B cell (primary cell): ENCODE measurements at regions not wholly inside any gene's neighbourhood (a gene's known extent, or its start where the extent isn't known, plus 50 kb on each side); places are given as distances from the start of the nearest gene placed in this dataset.

Source experiments
- ATAC-seq: fragments of 200-7000 bp; cut with Tn5 transposase; one replicate; pipeline ENCODE4 v1.10.0; 2021; ENCODE audit warnings: low read depth, mild to moderate bottlenecking, moderate number of reproducible peaks, moderate library complexity
- CTCF ChIA-PET: fragments of 350-600 bp; sonication (Branson Sonifier 250); formaldehyde crosslinking; loops from one replicate; lab custom pipeline; 2021; ENCODE audit warnings: antibody characterized with exemption, inconsistent platforms; lab: Charles Lee
- POLR2A ChIA-PET: fragments of 350-600 bp; sonication (Branson Sonifier 250); formaldehyde crosslinking; loops from one replicate; lab custom pipeline; 2021; ENCODE audit warnings: antibody characterized with exemption; lab: Charles Lee
- DNase-seq: peaks from one replicate; pipeline ENCODE4 v3.0.0; 2013
- H2AFZ ChIP-seq: 2 replicates; pipeline ENCODE4 v1.6.1; 2012; ENCODE audit warnings: mild to moderate bottlenecking, low read depth, low read length; ENCODE audit not compliant: insufficient read depth, poor library complexity, severe bottlenecking
- H3K27ac ChIP-seq, 2 donors: 1 replicate in 1 of 2; 2 replicates in 1 of 2; pipeline ENCODE4 v1.5.1; 2012 to 2013; ENCODE audit warnings: low read length in 2 of 2, mild to moderate bottlenecking in 2 of 2, moderate library complexity in 1 of 2
- H3K27me3 ChIP-seq, 4 experiments: fragments of 200-600 bp in 1 of 4; sonication (generic) in 1 of 4; replicated peaks in 1 of 4; 1 replicate in 2 of 4; 2 replicates in 2 of 4; pipeline versions ENCODE4 v1.6.1 to v1.7.0; 2013 to 2016; ENCODE audit warnings: low read length in 3 of 4, mild to moderate bottlenecking in 2 of 4, mixed read lengths in 1 of 4, moderate library complexity in 1 of 4; ENCODE audit not compliant: insufficient read depth in 4 of 4, control insufficient read depth in 3 of 4; ENCODE audit errors: control extremely low read depth in 1 of 4
- H3K36me3 ChIP-seq, 2 experiments: replicated peaks in 1 of 2; 1 replicate in 1 of 2; 2 replicates in 1 of 2; pipeline versions ENCODE4 v1.6.1 to v1.7.1; 2013; ENCODE audit warnings: low read length in 1 of 2; ENCODE audit not compliant: insufficient read depth in 2 of 2, control insufficient read depth in 1 of 2; ENCODE audit errors: control extremely low read depth in 1 of 2, extremely low read depth in 1 of 2
- H3K4me1 ChIP-seq, 2 donors: fragments of 200-600 bp in 1 of 2; sonication (generic) in 1 of 2; 1 replicate in 1 of 2; 2 replicates in 1 of 2; pipeline versions ENCODE4 v1.5.1 to v1.6.1; 2013 to 2017; ENCODE audit warnings: low read length in 2 of 2; ENCODE audit not compliant: control insufficient read depth in 2 of 2, insufficient read depth in 2 of 2
- H3K4me2 ChIP-seq: replicated peaks from 2 replicates; pipeline ENCODE3; 2012; ENCODE audit warnings: mild to moderate bottlenecking, low read depth, low read length; ENCODE audit not compliant: poor library complexity, severe bottlenecking
- H3K4me3 ChIP-seq, 5 experiments: fragments of 200-600 bp in 1 of 5; sonication (generic) in 1 of 5; 1 replicate in 3 of 5; 2 replicates in 2 of 5; pipeline versions ENCODE4 v1.5.1 to v1.7.0; 2011 to 2016; ENCODE audit warnings: low read length in 4 of 5, mild to moderate bottlenecking in 4 of 5, low read depth in 2 of 5, control low read depth in 1 of 5, moderate library complexity in 1 of 5; ENCODE audit not compliant: insufficient read depth in 1 of 5; ENCODE audit errors: control extremely low read depth in 1 of 5, extremely low read depth in 1 of 5
- H3K79me2 ChIP-seq: fragments of 200-600 bp; sonication (generic); one replicate; pipeline ENCODE4 v1.6.0; 2016; ENCODE audit warnings: low read length; ENCODE audit not compliant: control insufficient read depth, insufficient read depth
- H3K9ac ChIP-seq: fragments of 200-600 bp; sonication (generic); 2 replicates; pipeline ENCODE4 v1.6.1; 2017; ENCODE audit warnings: mild to moderate bottlenecking, low read length, moderate library complexity
- H3K9me3 ChIP-seq, 3 donors: one replicate each; pipeline versions ENCODE4 v1.6.1 to v1.7.1; 2013; ENCODE audit warnings: low read length in 2 of 3; ENCODE audit not compliant: control insufficient read depth in 2 of 3, insufficient read depth in 1 of 3; ENCODE audit errors: control extremely low read depth in 1 of 3
- H4K20me1 ChIP-seq: 2 replicates; pipeline ENCODE4 v1.6.0; 2012; ENCODE audit warnings: mild to moderate bottlenecking, low read length; ENCODE audit not compliant: insufficient read depth, control insufficient read depth, poor library complexity, severe bottlenecking
- H3K27ac Mint-ChIP-seq: one replicate; pipeline ENCODE4 v1.8.0; 2021; ENCODE audit warnings: mixed read lengths
- H3K27me3 Mint-ChIP-seq: one replicate; pipeline ENCODE4 v1.8.0; 2021; ENCODE audit warnings: mixed read lengths
- H3K4me1 Mint-ChIP-seq: one replicate; pipeline ENCODE4 v1.8.0; 2021; ENCODE audit warnings: mixed read lengths
- H3K4me3 Mint-ChIP-seq: one replicate; pipeline ENCODE4 v1.8.0; 2021; ENCODE audit warnings: mixed read lengths
- H3K9me3 Mint-ChIP-seq: one replicate; pipeline ENCODE4 v1.8.0; 2022; ENCODE audit warnings: mixed read lengths; ENCODE audit not compliant: insufficient read depth
- EZH2 ChIP-seq: IDR thresholded peaks from 2 replicates; pipeline ENCODE4 v1.6.1; 2012; ENCODE audit warnings: borderline replicate concordance, low read depth, mild to moderate bottlenecking, moderate library complexity, low read length; ENCODE audit not compliant: insufficient read depth, poor library complexity, severe bottlenecking
- WGBS: methylation state at CpG from one replicate; pipeline ENCODE4 v1.1.5; 2013; ENCODE audit warnings: missing lambda C conversion rate; ENCODE audit not compliant: insufficient coverage; 5-methylcytosine and 5-hydroxymethylcytosine counted together
- intact Hi-C: fragments of 100-400 bp; cut with micrococcal nuclease; formaldehyde crosslinking; loops from one replicate; pipeline ENCODE4 v1.10.0; 2022
- TF ChIP-seq, protein P1 (sequence below): fragments of 200-600 bp; IDR thresholded peaks from one replicate; pipeline ENCODE4 v1.8.0; 2022; ENCODE audit warnings: antibody characterized with exemption, mild to moderate bottlenecking

DNA sequence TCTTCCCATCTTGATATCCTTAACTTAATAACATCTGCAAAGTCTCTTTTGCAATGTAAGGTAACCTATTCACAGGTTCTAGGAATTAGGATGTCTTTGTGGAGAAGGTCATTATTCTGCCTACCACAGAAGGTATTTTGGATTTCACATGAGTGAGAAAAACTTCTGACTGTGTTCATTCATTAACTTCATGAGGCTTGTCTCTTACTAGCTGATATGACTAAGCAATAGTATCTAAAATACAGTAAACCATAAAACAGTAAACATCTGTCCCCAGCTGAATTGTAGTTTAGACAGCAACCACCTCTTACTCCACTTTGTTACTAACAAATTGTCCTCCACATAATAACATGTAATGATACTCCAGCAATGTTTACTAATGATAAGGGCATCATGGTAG lies 198.1 kb downstream of the SEC23A start:
- H3K79me2 ChIP-seq: no peaks in the 10 kb centered on the region
- H3K4me3 Mint-ChIP-seq: no peak overlapping the region
- no peaks in the 10 kb centered on the region for H3K4me1 ChIP-seq
- POLR2A ChIA-PET: no interaction called here
- no peaks in the 10 kb centered on the region for H3K36me3 ChIP-seq
- no peaks in the 10 kb centered on the region for H3K9me3 ChIP-seq
- DNase-seq (no peak), ATAC-seq (no peak)
- TF ChIP-seq, protein P1, sequence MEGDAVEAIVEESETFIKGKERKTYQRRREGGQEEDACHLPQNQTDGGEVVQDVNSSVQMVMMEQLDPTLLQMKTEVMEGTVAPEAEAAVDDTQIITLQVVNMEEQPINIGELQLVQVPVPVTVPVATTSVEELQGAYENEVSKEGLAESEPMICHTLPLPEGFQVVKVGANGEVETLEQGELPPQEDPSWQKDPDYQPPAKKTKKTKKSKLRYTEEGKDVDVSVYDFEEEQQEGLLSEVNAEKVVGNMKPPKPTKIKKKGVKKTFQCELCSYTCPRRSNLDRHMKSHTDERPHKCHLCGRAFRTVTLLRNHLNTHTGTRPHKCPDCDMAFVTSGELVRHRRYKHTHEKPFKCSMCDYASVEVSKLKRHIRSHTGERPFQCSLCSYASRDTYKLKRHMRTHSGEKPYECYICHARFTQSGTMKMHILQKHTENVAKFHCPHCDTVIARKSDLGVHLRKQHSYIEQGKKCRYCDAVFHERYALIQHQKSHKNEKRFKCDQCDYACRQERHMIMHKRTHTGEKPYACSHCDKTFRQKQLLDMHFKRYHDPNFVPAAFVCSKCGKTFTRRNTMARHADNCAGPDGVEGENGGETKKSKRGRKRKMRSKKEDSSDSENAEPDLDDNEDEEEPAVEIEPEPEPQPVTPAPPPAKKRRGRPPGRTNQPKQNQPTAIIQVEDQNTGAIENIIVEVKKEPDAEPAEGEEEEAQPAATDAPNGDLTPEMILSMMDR: no peak
- no peak for TF ChIP-seq EZH2
- H3K9me3 Mint-ChIP-seq: no peaks in the 10 kb centered on the region
- intact Hi-C loops: no loop called here
- H3K27me3 ChIP-seq: no peaks in the 10 kb centered on the region
- CTCF ChIA-PET: no interaction called here
- H3K9ac ChIP-seq: no peak overlapping the region
- no peak overlapping the region for H3K4me2 ChIP-seq
- no peaks in the 10 kb centered on the region for H3K4me1 Mint-ChIP-seq
- H3K27me3 Mint-ChIP-seq: no peaks in the 10 kb centered on the region
- H4K20me1 ChIP-seq: no peaks in the 10 kb centered on the region
- no peak overlapping the region for H3K27ac ChIP-seq
- no peak overlapping the region for H2AFZ ChIP-seq
- no peak overlapping the region for H3K4me3 ChIP-seq
- no peak overlapping the region for H3K27ac Mint-ChIP-seq

DNA sequence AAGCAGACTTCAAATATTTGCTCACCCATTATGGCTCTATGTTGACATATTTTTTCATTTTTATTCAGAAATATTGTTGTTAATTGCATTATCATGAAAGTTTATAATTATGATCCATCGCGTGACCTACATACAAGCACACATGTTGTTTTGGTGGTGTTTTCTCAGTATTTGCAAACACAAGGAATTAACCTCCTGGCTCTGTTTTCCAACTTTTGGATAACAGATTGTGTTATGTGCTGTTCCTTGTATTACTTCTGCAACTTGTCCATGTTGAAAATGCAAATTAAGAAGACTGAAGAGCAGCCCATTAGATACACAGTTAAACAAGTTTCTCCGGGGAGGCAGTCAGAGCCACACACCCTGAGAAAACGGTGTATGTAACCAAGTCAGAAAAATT lies 201.2 kb downstream of the SEC23A start:
- Histone ChIP-seq H3K4me1 (no peaks in the 10 kb centered on the region), H4K20me1 (no peaks in the 10 kb centered on the region), H3K27ac (no peak overlapping the region), H3K4me2 (no peak overlapping the region), H3K36me3 (no peaks in the 10 kb centered on the region), H3K4me3 (no peak overlapping the region), H2AFZ (no peak overlapping the region), H3K79me2 (no peaks in the 10 kb centered on the region), H3K27me3 (no peaks in the 10 kb centered on the region), H3K9ac (no peak overlapping the region), H3K9me3 (no peaks in the 10 kb centered on the region)
- no peak for ATAC-seq
- DNase-seq: no peak
- intact Hi-C loops: no loop called here
- TF ChIP-seq, protein P1: no peak
- no peak for TF ChIP-seq EZH2
- Mint-ChIP-seq H3K27me3 (no peaks in the 10 kb centered on the region), H3K27ac (no peak overlapping the region), H3K4me1 (no peaks in the 10 kb centered on the region), H3K4me3 (no peak overlapping the region), H3K9me3 (no peaks in the 10 kb centered on the region)
- ChIA-PET CTCF (no interaction called here), POLR2A (no interaction called here)
- no CpG with 5 or more reads among the region's 4 CpGs for WGBS
